ENCODE measurements at regions not wholly inside any gene's neighbourhood (a gene's known extent, or its start where the extent isn't known, plus 50 kb on each side); places are given as distances from the start of the nearest gene placed in this dataset.

DNA sequence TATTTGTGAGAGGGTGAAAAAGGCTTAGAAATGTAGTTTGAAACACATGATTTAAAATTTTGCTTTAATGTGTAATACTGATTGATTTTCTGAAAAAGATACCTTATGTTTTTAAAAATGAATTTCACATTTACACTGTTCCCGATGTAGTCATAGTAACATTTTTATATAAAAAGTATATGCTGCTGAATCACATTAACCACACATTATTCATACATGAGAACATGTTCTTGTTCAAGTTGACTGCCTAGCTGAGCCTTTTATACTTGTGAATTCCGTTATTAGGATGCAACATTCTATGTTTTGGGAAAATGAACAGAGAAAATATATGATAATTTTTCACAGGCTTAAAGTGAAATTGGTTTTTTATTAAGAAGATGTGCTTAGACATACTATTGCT is 461.1 kb upstream of the NUDT12 start:
- Histone ChIP-seq H3K36me3 (ENCODE audit: control insufficient read depth in 1 of 2, insufficient read depth in 2 of 2, low read length in 2 of 2) (no peaks in the 10 kb centered on the region), H2AFZ (ENCODE audit: low read depth, low read length, poor library complexity, severe bottlenecking) (no peak overlapping the region), H3K79me2 (ENCODE audit: insufficient read depth, low read length) (no peaks in the 10 kb centered on the region), H3K9me2 (ENCODE audit: insufficient read depth) (no peaks in the 10 kb centered on the region; the same call in 1 of the 2 replicates), H3K4me1 (ENCODE audit: control insufficient read depth in 1 of 2, insufficient read depth in 2 of 2, low read length in 2 of 2) (no peaks in the 10 kb centered on the region), H3K27ac (ENCODE audit: low read depth, low read length) (no peak overlapping the region), H3K9me3 (ENCODE audit: control insufficient read depth in 1 of 2, insufficient read depth in 1 of 2, low read depth in 1 of 2, low read length in 2 of 2) (no peaks in the 10 kb centered on the region), H3K9ac (ENCODE audit: low read length) (no peak overlapping the region), H3K27me3 (ENCODE audit: insufficient read depth, low read length) (no peaks in the 10 kb centered on the region), H4K20me1 (ENCODE audit: insufficient read depth) (no peaks in the 10 kb centered on the region), H3K4me2 (ENCODE audit: low read length) (no peak overlapping the region), H3K4me3 (replicated peaks in 1 of 2; ENCODE audit: low read depth in 1 of 2, low read length in 2 of 2) (no peak overlapping the region)
- POLR2A ChIA-PET: no interaction called here
- no peak for ATAC-seq
- no TSS peak for BruUV-seq (replicated peaks)
- RAD21 ChIA-PET (ENCODE audit: low non-redundant PET in 1 of 2, low total read pairs in 2 of 2, uncharacterized antibody in 2 of 2, unreplicated experiment in 2 of 2): no interaction called here
- CTCF ChIA-PET: no interaction called here
- intact Hi-C loops (cut with micrococcal nuclease): no loop called here
- TF ChIP-seq MAX (IDR thresholded peaks at IDR 0.05) (no peak), ELF1 (IDR thresholded peaks at IDR 0.05; ENCODE audit: borderline replicate concordance, low read depth) (no peak), EGR1 (IDR thresholded peaks at IDR 0.05; ENCODE audit: low read depth) (no peak), CBX3 (IDR thresholded peaks at IDR 0.05; ENCODE audit: low read depth) (no peak), CEBPB (IDR thresholded peaks at IDR 0.05; ENCODE audit: low read depth) (no peak), SRF (IDR thresholded peaks at IDR 0.05; ENCODE audit: low read depth) (no peak)
- DNase-seq (ENCODE audit: low read depth, low spot score): no peak

DNA sequence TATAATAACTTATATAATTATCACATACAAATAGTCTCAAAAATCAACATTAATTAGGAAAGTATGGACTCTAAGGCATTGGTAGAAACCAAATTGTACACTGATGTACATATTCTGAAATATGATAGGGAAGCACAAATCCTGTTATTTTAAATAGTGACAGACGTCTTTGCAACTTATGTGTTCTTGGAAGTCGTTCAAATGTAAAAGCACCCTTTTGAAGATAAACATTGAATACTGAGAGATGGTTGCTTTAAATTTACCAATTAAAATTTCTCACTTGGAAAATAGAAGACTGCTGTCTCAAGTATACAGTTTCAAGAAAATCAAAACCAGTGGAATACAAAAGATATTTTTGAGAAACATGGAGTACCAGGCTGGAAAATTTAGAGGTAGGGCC is 457.4 kb upstream of the NUDT12 start:
- RAD21 ChIA-PET (ENCODE audit: low non-redundant PET in 1 of 2, low total read pairs in 2 of 2, uncharacterized antibody in 2 of 2, unreplicated experiment in 2 of 2): no interaction called here
- Histone ChIP-seq H3K9me3 (ENCODE audit: control insufficient read depth in 1 of 2, insufficient read depth in 1 of 2, low read depth in 1 of 2, low read length in 2 of 2) (peaks cover 0 to 4% of the 10 kb centered on the region in 2 experiments; a peak in 1 of 4 replicates), H3K79me2 (ENCODE audit: insufficient read depth, low read length) (no peaks in the 10 kb centered on the region), H3K27ac (ENCODE audit: low read depth, low read length) (no peak overlapping the region), H3K9ac (ENCODE audit: low read length) (no peak overlapping the region), H4K20me1 (ENCODE audit: insufficient read depth) (no peaks in the 10 kb centered on the region), H3K4me2 (ENCODE audit: low read length) (no peak overlapping the region), H3K4me3 (replicated peaks in 1 of 2; ENCODE audit: low read depth in 1 of 2, low read length in 2 of 2) (no peak overlapping the region), H2AFZ (ENCODE audit: low read depth, low read length, poor library complexity, severe bottlenecking) (no peak overlapping the region), H3K9me2 (ENCODE audit: insufficient read depth) (no peaks in the 10 kb centered on the region), H3K27me3 (ENCODE audit: insufficient read depth, low read length) (no peaks in the 10 kb centered on the region), H3K4me1 (ENCODE audit: control insufficient read depth in 1 of 2, insufficient read depth in 2 of 2, low read length in 2 of 2) (no peaks in the 10 kb centered on the region), H3K36me3 (ENCODE audit: control insufficient read depth in 1 of 2, insufficient read depth in 2 of 2, low read length in 2 of 2) (no peaks in the 10 kb centered on the region)
- CTCF ChIA-PET: no interaction called here
- intact Hi-C loops (cut with micrococcal nuclease): no loop called here
- POLR2A ChIA-PET: no interaction called here
- BruUV-seq (replicated peaks): no TSS peak
- no peak for TF ChIP-seq ELF1 (IDR thresholded peaks at IDR 0.05; ENCODE audit: borderline replicate concordance, low read depth)
- ATAC-seq (no peak), DNase-seq (ENCODE audit: low read depth, low spot score) (no peak)

All from HCT116 (cell line).